GM18861 (cell line): ENCODE measurements at regions not wholly inside any gene's neighbourhood (a gene's known extent, or its start where the extent isn't known, plus 50 kb on each side); places are given as distances from the start of the nearest gene placed in this dataset.

Experiments
- ATAC-seq: cut with Tn5 transposase; IDR thresholded peaks from one replicate; pipeline ENCODE4 v1.9.1; 2021; ENCODE audit not compliant: unreplicated experiment

DNA sequence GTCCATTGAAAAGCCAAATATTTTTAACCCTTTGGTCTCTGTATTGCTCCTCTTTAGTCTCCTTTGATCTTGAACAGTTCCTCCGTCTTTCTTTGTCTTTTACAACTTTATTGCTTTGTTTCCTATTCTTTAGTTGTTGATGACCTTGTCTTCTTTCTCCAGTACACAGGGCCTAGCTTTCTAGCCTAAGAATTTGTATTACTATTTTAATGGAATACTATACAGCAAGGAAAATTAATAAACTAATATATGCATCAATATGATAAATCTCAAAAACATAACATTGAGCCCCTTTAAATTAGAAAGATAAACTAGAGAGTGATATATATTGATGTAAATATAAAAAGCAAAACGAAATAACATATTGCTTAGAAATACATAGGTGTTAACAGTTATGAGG lies 88.7 kb downstream of the NR1D2 start:
- ATAC-seq, result no peak

DNA sequence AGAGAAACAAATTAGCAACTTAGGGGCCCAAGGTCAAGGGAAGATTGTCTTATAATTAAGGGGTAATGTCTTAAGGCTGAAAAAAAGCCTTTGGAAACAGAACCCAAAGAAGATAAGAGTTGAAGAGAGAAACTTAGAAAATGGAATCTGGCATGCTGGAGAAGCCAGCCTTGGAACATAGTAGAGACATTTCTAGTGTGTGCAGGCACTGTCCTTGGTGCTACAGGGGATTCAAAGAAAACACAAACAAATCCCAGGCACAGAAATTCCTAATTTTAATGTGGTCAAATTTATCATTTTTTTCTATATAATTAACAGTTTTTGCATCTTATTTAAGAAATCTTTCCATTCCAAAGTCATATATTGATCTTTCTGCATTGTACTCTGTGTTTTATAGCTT lies 89.4 kb downstream of the NR1D2 start:
- no peak for ATAC-seq

GRCh38 chr3:24037971-24038370 lies 92.9 kb downstream of the NR1D2 start:
- no peak for ATAC-seq

DNA sequence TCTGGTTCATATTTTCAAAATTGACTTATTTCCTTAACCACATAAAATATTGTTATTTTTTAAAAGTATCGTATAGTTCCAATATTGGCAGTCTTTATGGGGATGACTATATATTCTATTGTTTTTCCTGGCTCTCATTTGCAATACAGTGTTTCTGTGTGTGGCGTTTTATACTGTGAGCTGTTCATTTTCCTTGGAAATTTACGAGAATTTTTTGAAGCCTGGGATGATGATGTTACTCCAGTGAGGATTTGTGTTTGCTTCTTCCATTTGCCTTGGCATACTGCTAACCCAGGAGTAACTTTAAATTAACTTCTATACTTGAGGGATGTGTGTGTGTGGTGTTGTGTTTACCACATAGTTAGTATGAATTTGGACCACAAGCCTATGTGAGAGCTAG lies 95.2 kb downstream of the NR1D2 start:
- ATAC-seq, result no peak

DNA sequence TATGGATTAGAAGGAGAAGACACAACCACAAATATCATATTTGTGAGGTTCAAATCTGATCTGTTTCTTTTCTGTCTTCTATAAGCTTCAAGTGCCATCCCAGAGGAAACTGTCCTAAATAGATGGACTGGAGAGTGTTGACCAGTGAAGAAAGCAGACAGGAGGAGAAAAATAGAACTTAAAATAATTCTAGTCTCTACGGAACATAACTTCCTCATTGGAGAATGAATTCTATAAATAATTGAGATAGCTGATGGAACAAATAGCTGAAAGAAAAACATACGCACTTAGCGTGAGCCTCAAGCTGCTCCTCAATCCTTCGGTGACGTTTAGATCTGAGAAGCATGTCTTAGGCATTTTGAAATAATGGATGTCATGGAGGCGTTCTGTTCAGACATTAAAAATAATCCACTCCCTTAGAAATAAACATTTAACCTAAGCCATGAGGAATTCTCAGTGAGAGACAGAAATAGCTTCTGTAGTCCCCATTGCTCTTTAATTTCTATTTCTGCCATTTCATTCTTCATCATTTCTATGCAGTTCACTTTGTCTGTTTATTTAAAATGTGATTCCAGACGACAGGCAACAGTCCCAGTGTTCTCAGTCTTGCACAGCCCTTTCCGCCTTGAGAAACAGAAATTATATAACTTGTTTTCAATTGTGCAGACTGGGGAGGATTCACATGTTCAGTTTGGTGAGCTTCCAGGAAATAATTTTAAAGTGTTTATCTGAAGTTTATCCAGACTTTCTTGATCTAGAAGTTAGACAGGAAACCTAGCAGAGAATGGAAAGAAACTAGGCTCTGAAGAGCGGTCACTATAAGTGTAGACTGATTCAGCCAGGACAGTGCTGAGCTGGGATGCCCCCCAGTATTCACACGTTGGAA lies 97.3 kb downstream of the NR1D2 start:
- ATAC-seq, result no peak

DNA sequence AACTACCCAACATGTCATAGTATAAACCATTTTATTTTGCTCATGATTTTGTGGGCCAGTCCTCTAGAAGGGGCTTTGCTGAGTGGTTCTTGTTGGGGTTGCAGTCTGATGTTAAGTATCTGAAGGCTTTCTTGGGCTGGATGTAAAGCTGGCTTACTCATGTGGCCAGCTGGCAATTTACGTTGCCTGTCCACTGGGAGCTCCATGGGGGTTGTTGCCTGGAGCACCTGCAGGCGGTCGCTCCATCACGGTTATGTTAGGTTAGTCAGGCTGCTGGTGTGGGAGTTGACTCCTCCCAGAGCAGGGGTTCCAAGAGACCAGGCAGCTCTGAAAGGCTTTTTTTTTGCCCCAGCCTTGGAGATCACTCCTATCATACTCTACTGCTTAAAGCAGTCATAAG lies 98.1 kb downstream of the NR1D2 start:
- ATAC-seq, result no peak

GRCh38 chr3:24043985-24044384 lies 98.9 kb downstream of the NR1D2 start:
- ATAC-seq, result no peak

DNA sequence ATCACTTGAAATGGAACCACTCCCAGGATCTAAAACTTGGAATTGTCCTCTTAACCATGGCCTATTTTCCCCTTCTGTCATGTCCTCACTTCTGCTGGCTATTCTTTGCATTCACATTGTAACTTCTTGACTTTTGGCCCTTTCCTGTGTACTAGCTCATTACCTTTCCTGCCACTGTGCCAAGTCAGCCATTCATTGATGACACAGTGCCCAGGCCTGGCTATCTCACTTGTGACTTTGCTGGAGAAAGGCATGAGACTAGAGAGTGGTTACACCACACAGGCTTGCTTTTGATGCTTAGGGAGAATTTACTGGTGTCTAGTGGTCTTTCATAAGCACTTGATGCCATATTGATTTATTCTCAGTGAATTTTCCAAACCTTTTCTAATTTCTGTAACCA lies 101.1 kb downstream of the NR1D2 start:
- ATAC-seq, result no peak

GRCh38 chr3:24047513-24047912 lies 102.4 kb downstream of the NR1D2 start:
- ATAC-seq, result peak; percentile 10

DNA sequence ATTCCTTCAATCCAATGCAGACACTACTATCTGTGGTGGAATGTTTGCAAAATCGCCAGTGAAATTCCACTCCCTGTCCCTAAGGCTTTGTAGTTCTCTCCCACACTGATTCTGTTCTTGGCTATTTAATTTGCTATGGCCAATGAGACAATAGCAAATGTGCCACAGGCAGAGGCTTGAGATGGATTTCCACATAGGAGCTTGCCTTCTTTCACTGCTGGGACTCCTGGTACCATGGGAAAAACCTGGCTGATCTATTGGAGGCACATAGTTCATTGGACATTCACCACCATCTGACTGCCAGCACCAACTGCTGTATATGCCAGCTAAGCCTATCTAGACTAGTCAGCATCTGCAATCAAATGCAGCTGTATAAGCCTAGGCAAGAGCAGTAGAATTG lies 103.8 kb downstream of the NR1D2 start:
- ATAC-seq, result no peak

DNA sequence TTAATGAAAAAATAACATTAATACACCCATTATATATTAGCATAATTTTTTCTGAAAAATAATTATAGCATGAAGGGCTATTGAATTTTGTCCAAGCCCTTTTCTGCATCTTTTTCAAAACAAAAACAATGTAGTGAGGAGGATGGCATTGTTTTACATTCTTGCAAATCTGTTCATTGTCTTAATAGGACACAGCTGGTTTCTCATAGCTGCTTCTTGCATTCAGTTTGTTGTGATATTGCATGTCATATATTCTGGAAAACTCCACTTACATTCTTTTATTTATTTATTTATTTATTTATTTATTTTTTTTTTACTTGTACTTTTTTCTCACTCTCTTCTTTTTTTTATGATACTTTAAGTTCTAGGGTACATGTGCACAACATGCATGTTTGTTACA lies 107.4 kb downstream of the NR1D2 start:
- no peak for ATAC-seq

- ATAC-seq, result no peak
Observed at GRCh38 chr3:24058940-24059705, 114.0 kb downstream of the NR1D2 start.

DNA sequence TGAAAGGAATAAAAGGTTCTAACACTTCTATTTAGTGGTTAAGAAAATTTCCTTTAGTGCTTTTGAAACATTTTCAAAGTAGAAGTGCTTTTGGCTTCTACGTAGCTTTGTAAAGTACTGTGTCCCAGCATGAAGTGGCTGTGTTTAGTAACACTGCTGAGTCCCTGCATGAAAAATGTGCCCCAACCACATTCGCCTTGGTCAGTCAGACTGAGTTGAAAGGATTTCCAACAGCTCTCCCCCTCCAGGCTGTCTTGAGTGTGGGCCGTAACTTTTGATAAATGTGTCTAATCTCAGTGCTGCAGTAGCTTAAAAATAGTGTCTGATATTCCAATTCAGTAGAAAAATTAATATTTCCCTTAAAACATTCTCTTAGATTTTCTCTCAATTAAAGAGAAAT lies 115.0 kb downstream of the NR1D2 start:
- no peak for ATAC-seq

- ATAC-seq, result no peak
Observed at GRCh38 chr3:24062916-24063315, 117.8 kb downstream of the NR1D2 start.
